Transverse colon (tissue), 4 donors: ENCODE measurements at regions not wholly inside any gene's neighbourhood (a gene's known extent, or its start where the extent isn't known, plus 50 kb on each side); places are given as distances from the start of the nearest gene placed in this dataset.

ENCODE experiments used
- CTCF ChIP-seq, 5 experiments: fragments of 200-600 bp in 3 of 5; fragments of 450-650 bp in 2 of 5; sonication (generic) in 3 of 5; IDR thresholded peaks; 1 replicate in 2 of 5; 2 replicates in 3 of 5; pipeline ENCODE4 v1.5.1; 2016 to 2017; ENCODE audit warnings: antibody characterized with exemption in 5 of 5, inconsistent platforms in 3 of 5, mild to moderate bottlenecking in 2 of 5, moderate library complexity in 1 of 5
- EP300 ChIP-seq: sonication (generic); formaldehyde crosslinking; IDR thresholded peaks from one replicate; pipeline ENCODE4 v1.6.1; 2017; ENCODE audit warnings: antibody characterized with exemption, low read depth
- POLR2AphosphoS5 ChIP-seq, 3 donors: sonication (generic); formaldehyde crosslinking; IDR thresholded peaks; one replicate each; pipeline ENCODE4 v1.6.1; 2016; ENCODE audit warnings: antibody characterized with exemption in 3 of 3

GRCh38 chr4:28505064-28505463, 1644.4 kb downstream of the STIM2 start:
- TF ChIP-seq EP300 (no peak), POLR2AphosphoS5 (IDR thresholded peaks at IDR 0.05) (no peak), CTCF (IDR thresholded peaks at IDR 0.05) (no peak)
